ENCODE measurements at regions not wholly inside any gene's neighbourhood (a gene's known extent, or its start where the extent isn't known, plus 50 kb on each side); places are given as distances from the start of the nearest gene placed in this dataset.

- DNase-seq = no peak
Measured at GRCh38 chr6:14254505-14254904, 136.9 kb downstream of the CD83 start.

- no peak for DNase-seq
Measured at GRCh38 chr6:14255916-14256315, 138.3 kb downstream of the CD83 start.

- no peak for DNase-seq
Measured at GRCh38 chr6:14258117-14258516, 140.5 kb downstream of the CD83 start.

DNA sequence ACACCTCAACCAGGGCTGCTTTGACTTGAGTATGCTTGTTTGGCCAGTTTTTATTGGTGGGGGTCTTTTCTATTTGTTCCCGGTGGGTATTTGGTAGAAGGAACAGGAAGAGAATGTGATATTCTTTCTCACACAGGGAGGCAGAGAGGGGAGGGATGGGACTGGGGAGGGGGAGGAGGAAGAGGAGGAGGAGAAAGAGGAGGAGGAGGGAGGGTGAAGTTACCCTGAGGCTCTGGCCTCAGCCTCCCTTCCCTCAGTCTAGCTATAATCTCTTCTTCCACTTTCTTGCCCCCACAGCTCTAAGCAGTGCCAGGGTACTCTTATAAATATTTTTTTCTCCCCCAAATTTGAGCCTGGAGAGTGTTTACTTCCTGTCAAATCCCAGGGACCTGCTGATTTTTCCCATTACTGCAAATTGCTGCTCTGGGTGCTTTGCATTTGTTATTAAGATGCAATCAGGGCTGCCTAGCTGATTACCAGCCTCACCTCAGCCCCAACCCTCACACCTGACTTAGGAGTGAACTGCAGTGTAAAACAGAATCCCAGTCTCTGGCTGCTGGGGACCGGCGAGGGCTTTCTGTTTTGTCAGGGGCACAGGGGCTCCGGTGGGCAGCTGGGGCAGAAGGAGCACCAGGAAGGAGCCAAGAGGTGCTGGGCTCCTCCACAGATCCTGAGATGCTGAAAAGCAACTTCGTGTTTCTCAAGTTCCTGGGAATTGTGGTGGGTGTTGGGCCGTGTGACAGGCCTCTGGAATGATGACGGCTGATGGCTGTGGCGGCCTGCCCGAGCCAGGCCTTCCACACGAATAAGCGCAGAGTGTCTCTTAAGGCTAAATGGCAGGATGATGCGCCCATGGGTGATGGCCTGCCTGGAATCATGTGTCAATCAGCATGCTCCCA lies 141.4 kb downstream of the CD83 start:
- no peak for DNase-seq

- no peak for DNase-seq
Measured at GRCh38 chr6:14259594-14260152, 142.1 kb downstream of the CD83 start.

- no peak for DNase-seq
Measured at GRCh38 chr6:14260839-14261238, 143.3 kb downstream of the CD83 start.

- DNase-seq = no peak
Measured at GRCh38 chr6:14263881-14264424, 146.4 kb downstream of the CD83 start.

GRCh38 chr6:14265049-14266021 lies 147.8 kb downstream of the CD83 start:
- no peak for DNase-seq

DNA sequence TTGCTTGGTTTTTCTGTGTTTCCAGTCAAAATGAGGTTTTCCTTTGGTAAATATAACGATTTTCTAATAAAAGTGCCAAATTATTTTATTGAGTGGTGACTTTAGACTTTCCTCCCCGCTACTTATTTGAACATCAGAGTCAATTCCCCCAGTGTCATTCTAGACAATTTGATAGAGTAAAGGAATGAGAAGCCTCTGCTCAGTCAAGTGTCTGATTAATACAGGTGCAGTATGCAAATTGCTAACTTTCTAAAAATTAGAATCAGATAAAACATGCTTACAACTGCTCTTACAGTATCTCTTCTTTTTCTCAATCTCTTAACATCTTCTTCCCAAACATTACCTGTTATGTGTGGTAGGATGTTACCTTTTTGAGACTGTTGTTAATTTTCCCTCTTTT lies 148.7 kb downstream of the CD83 start:
- DNase-seq = no peak

- no peak for DNase-seq
Measured at GRCh38 chr6:14267885-14268660, 150.5 kb downstream of the CD83 start.

- no peak for DNase-seq
Measured at GRCh38 chr6:14269436-14269835, 151.9 kb downstream of the CD83 start.

- DNase-seq = no peak
Measured at GRCh38 chr6:14270142-14270893, 152.7 kb downstream of the CD83 start.

GRCh38 chr6:14270925-14271788 lies 153.6 kb downstream of the CD83 start:
- DNase-seq = no peak

GRCh38 chr6:14271789-14272736 lies 154.5 kb downstream of the CD83 start:
- DNase-seq = no peak

GRCh38 chr6:14272737-14273085 lies 155.1 kb downstream of the CD83 start:
- DNase-seq = no peak

- no peak for DNase-seq
Measured at GRCh38 chr6:14273191-14273590, 155.6 kb downstream of the CD83 start.

DNA sequence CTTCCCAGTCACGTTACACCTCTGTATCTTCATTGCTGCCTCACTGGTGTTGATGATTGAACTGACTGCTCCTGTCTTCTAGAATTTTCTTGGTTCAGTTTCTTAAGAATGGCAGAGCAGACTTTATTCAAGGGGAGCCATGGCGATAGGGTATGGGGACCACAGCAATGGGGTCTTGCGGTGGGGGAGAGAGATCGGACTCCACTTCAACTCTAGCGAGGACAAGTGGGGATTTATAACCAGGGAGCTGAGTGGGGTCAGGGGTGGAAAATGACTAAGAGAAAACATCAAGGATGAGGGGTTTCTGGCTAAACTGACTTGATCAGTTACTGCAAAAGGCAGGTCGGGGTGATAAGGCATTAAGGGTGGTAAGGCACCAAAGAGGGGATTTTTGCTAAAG lies 156.4 kb downstream of the CD83 start:
- DNase-seq = no peak
